ENCODE measurements at regions not wholly inside any gene's neighbourhood (a gene's known extent, or its start where the extent isn't known, plus 50 kb on each side); places are given as distances from the start of the nearest gene placed in this dataset.
"Not testable (repeated sequence)": the region's sequence is repeated elsewhere in the genome, so short reads cannot be mapped to it uniquely, and the experiment has no call there.

GRCh38 chr4:49262786-49263185, 276.7 kb downstream of the CWH43 start:
- in situ Hi-C loops (cut with MboI; ENCODE audit: low sequenced_read_pairs, unreplicated experiment); DNase-seq (ENCODE audit: low spot score): not testable (repeated sequence)

GRCh38 chr4:49270435-49270834, 284.4 kb downstream of the CWH43 start:
- in situ Hi-C loops (cut with MboI; ENCODE audit: low sequenced_read_pairs, unreplicated experiment); DNase-seq (ENCODE audit: low spot score): not testable (repeated sequence)

- DNase-seq (ENCODE audit: low spot score); in situ Hi-C loops (cut with MboI; ENCODE audit: low sequenced_read_pairs, unreplicated experiment): not testable (repeated sequence)
Observed at GRCh38 chr4:49270912-49271311, 284.8 kb downstream of the CWH43 start.

- in situ Hi-C loops (cut with MboI; ENCODE audit: low sequenced_read_pairs, unreplicated experiment): not testable (repeated sequence)
Observed at GRCh38 chr4:49285905-49286304, 299.8 kb downstream of the CWH43 start.

GRCh38 chr4:49286926-49287745, 301.1 kb downstream of the CWH43 start:
- DNase-seq (ENCODE audit: low spot score); in situ Hi-C loops (cut with MboI; ENCODE audit: low sequenced_read_pairs, unreplicated experiment): not testable (repeated sequence)

More at GRCh38 chr4:49285905-49286304, 299.8 kb downstream of the CWH43 start:
- DNase-seq (ENCODE audit: low spot score): not testable (repeated sequence)

GRCh38 chr4:49287893-49288292, 301.8 kb downstream of the CWH43 start:
- in situ Hi-C loops (cut with MboI; ENCODE audit: low sequenced_read_pairs, unreplicated experiment): not testable (repeated sequence)
- DNase-seq (ENCODE audit: low spot score): peak; percentile 50

- in situ Hi-C loops (cut with MboI; ENCODE audit: low sequenced_read_pairs, unreplicated experiment): not testable (repeated sequence)
- peak; percentile 34 for DNase-seq (ENCODE audit: low spot score)
Observed at GRCh38 chr4:49288796-49289195, 302.7 kb downstream of the CWH43 start.

GRCh38 chr4:49314815-49315214, 328.7 kb downstream of the CWH43 start:
- DNase-seq (ENCODE audit: low spot score); in situ Hi-C loops (cut with MboI; ENCODE audit: low sequenced_read_pairs, unreplicated experiment): not testable (repeated sequence)

GRCh38 chr4:49320725-49321410, 334.8 kb downstream of the CWH43 start:
- in situ Hi-C loops (cut with MboI; ENCODE audit: low sequenced_read_pairs, unreplicated experiment); DNase-seq (ENCODE audit: low spot score): not testable (repeated sequence)

GRCh38 chr4:49321511-49322300, 335.6 kb downstream of the CWH43 start:
- in situ Hi-C loops (cut with MboI; ENCODE audit: low sequenced_read_pairs, unreplicated experiment); DNase-seq (ENCODE audit: low spot score): not testable (repeated sequence)

- DNase-seq (ENCODE audit: low spot score); in situ Hi-C loops (cut with MboI; ENCODE audit: low sequenced_read_pairs, unreplicated experiment): not testable (repeated sequence)
Observed at GRCh38 chr4:49322610-49323572, 336.8 kb downstream of the CWH43 start.

- in situ Hi-C loops (cut with MboI; ENCODE audit: low sequenced_read_pairs, unreplicated experiment): not testable (repeated sequence)
Observed at GRCh38 chr4:49323573-49323940, 337.5 kb downstream of the CWH43 start.

More at GRCh38 chr4:49323573-49323940, 337.5 kb downstream of the CWH43 start:
- DNase-seq (ENCODE audit: low spot score): not testable (repeated sequence)
